ENCODE measurements at regions not wholly inside any gene's neighbourhood (a gene's known extent, or its start where the extent isn't known, plus 50 kb on each side); places are given as distances from the start of the nearest gene placed in this dataset.

- TF ChIP-seq CTCF (IDR thresholded peaks at IDR 0.05), result no peak
- TF ChIP-seq POLR2A (IDR thresholded peaks at IDR 0.05), result no peak
Measured at GRCh38 chr20:59413326-59413865, 113.0 kb downstream of the EDN3 start.

Measured in testis (tissue), 2 donors.